DMS 273 (cell line): ENCODE measurements at regions not wholly inside any gene's neighbourhood (a gene's known extent, or its start where the extent isn't known, plus 50 kb on each side); places are given as distances from the start of the nearest gene placed in this dataset.
"Not testable (repeated sequence)": the region's sequence is repeated elsewhere in the genome, so short reads cannot be mapped to it uniquely, and the experiment has no call there.

Experiments used
- DNase-seq: peaks from one replicate; lab custom pipeline; 2025; ENCODE audit not compliant: unreplicated experiment; lab: John Stamatoyannopoulos, UW

DNA sequence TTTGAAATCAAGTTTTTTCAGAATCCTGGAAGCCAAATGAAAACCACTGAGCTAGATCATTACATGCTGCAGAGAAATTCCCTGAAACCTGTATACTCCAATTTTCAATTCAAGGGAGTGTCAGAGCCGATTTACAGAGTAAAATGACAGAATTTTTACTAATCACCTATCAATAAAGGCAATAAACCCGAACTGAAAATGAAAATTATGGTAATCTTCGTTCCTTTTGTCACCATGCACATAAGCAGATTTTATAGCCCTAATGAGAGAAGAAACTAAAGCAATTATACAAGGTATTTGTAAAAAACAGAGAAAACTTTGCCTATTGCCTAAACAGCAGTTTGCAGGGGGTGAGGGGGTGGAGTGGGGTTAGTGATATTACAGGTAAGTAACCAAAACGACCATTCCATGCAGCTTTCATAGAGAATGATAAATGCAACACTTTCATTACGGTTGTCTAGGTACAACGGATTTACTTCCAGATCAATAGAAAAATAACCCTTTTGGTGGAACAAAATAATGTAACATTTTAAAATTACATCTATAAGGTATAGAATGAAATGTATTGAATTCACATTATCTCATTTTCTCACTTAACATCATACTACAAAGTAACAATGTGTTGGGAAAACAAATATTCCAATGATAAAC is 115.2 kb upstream of the BEND6 start:
- no peak for DNase-seq

DNA sequence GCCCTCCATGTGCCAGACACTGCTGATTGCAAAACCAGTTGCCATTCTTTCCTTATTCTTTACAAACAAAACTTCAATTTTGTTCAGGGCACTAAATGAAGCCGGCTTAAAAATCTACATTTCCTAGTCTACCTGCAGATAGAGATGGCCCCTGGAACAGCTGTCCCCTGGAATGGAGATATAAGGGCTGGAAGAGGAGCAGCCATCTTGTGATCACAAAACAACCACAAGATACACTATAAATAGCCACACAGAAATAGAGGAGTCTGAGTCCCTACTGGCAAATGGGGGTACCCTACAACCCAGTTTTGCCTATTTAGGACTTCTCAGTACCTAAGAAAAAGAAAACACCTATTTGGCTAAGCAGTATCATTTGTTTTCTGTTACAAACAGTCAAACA is 115.9 kb upstream of the BEND6 start:
- DNase-seq = no peak

DNA sequence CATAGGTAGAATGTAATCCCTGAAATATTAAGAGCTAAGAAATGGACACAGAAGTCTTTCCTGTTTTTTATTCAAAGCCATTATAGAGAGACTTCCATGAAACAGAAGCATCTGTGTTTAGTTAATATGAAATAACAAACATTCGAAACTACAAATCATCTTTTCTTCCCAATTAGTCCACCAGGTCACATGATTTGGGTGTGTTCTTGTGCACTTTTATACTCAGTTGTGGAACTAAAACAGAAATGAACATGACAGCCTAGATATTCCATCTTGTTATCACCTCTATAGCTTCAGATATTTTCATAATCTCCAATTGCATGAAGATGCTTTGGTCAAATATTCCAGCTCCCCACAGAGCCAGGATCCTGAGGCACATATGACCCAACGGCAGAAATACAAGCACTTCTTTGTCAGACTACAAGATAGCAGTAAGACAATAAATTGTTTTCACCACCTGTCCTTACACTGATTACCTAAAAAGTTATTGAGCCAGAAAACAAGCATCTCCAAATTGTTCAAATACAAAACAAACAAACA is 116.8 kb upstream of the BEND6 start:
- DNase-seq = no peak

DNA sequence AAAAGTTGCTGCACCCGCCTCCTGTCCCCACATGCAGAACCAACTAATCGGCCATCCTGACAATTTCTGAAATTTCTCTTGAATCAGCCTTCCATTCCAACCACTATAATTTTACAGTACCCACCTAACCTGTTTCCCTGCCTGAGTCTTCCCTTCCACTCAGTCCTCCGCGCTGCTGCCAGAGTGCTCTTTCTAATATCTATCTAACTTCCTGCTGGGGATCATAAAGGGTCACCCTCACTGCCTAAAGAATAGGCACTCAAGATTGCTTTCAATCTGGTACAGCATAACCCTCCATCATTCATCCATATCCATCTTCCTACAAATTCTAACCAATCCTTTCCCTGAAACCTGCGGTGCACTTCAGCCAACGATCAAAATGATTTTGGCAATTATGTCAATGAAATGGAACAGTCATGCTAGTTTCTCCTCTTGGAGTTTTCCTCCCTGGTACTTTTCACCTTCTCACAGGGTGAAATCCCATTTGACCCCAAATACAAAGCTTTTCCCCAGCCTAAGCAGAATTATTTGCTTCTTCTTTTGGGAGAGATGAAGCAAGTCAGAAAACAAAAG is 117.5 kb upstream of the BEND6 start:
- no peak for DNase-seq

DNA sequence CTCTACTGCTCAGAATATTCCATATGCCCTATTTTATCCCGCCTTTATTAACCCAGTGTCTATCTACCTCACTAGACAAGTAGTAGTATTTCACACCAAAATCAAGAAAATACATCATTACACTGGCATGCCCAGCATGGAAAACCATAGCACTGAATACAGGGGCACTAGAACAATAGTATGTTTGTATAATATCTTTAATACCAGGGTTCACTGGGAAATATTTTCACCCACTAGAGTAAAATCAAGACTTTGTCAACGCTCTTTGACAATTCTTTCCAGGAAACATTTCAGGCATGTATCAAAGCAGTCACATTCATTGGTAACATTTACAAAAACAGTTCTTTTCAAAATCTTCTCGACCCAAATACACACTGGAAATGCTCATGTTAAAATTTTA is 119.3 kb upstream of the BEND6 start:
- DNase-seq = no peak

DNA sequence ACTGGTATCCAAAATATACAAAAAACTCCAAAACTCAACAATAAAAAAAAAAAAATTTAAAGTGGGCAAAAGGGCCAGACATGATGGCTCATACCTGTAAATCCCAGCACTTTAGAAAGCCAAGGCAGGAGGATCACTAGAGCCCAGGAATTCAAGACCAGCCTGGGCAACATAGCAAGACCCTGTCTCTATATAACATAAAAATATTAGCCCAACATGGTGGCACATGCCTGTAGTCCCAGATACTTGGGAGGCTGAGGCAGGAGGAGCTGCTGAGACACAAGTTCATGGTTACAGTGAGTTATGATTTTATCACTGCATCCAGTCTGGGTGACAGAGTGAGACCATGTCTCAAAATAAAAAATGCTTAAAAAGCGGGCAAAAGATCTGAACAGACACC is 121.0 kb upstream of the BEND6 start:
- DNase-seq = no peak

DNA sequence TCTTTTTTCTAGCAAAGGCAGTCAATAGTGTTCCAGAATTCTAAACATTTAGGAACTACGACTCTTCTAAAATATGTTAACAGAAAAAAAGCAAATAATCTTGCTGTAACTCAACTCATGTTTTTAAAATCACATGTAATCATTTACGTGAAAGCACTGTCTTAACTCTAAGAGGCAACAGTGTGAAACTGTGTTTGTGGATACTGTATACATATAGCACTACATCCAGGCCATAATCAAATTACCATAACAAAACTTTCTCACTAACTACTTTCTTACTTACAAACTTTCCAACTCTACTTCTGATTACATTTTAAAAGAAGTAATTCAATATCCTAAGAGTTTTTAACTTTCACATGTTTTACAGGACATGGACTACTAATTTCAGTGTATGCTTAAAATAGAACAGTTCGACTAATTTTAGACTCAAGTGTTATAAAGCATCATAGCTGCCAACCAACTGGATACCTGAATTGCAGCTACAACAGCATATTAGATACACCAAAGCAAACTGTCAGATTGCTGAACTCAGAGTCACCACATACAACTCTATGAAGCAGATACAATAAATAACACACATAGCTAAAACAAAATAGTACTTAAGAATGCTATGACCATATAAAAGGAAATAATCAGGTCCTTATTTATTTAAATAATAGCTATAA is 121.6 kb upstream of the BEND6 start:
- DNase-seq = no peak

DNA sequence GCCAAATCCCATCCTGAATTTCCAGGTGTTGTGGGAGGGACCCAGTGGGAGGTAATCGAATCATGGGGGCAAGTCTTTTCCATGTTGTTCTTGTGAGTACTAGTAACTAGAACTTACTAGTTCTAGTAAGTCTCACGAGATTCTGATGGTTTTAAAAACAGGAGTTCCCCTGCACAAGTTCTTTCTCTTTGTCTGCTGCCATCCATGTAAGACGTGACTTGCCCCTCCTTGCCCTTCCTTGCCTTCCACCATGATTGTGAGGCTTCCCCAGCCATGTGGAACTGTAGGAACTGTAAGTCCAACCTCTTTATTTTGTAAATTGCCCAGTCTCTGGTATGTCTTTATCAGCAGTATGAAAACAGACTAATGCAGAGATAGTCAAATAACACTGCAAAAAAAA is 122.7 kb upstream of the BEND6 start:
- no peak for DNase-seq

DNA sequence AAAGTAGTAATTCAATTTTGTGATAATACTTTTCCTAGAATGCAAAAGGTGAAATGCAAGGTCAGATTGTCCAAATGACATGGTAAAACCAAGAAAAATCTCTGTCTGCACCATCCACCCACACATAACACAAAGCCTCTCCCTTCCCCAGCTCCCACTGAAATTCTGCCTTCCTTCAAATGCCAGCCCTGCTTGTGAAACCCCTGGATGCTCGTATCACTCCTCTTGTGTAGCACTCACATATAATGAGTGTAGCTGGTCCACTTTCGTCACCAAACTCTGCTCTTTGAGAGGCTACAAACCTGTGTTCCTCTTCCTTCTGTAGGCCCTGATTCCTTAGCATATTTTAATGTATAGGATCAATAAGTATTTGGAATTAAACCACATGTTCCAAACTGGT is 123.6 kb upstream of the BEND6 start:
- no peak for DNase-seq

DNA sequence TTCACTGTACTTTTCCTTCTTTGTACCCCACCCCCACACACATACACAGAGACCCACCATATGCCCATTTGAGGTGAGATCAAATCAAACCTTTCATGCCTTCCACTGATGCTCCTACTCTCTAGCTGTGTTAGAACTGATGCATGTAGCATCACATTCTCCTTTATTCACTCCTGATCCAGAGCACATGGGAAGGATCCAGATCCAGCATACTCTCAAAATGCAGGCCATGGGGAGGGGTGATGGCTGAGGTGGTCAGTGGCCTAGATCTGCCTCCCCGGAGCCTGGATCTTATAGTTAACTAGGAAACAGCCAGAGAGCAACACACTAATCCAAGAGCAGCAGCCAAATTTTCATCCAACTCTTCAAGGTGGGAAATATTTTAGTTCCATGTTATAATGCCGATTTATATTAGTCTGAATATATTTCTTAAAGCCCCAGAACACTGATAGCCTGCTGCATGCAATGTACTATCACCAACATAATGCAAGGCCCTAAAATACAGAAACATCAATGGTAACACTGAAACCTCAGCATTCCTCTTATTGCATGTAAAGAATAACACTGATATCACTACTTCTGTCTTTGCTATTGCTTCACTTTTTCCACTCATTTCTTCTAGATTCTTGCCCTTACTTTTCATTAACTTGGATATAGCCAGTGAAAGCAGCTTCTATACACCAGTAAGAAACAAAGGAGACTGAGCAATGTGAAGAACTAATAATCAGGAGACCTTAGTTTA is 126.8 kb upstream of the BEND6 start:
- peak; percentile 31 for DNase-seq

DNA sequence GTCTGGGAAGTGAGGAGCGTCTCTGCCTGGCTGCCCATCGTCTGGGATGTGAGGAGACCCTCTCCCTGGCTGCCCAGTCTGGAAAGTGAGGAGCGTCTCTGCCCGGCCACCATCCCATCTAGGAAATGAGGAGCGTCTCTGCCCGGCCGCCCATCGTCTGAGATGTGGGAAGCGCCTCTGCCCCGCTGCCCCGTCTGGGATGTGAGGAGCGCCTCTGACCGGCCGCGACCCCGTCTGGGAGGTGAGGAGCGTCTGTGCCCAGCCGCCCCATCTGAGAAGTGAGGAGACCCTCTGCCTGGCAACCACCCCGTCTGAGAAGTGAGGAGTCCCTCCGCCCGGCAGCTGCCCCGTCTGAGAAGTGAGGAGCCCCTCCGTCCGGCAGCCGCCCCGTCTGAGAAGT is 130.5 kb upstream of the BEND6 start:
- DNase-seq = not testable (repeated sequence)

DNA sequence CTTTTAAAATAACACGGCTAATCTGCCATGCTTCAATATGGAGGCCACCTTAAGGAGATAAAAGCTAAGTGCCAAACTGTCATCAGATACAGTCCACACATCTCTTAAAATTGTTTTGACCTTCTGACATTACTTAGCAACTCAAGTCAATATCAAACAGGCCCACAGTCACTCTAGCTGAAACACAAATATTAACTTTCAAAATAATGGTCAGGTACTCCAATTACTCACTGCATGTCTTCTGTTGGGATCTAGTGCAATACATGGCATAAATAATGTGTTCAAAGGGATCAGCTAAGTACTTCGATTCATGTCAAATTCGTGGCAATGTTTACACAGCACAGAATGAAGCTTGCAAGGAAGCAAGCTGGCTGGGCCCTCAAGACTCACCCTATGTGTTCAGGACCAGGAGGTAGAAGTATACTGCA is 133.9 kb upstream of the BEND6 start:
- peak; percentile 37 for DNase-seq

DNA sequence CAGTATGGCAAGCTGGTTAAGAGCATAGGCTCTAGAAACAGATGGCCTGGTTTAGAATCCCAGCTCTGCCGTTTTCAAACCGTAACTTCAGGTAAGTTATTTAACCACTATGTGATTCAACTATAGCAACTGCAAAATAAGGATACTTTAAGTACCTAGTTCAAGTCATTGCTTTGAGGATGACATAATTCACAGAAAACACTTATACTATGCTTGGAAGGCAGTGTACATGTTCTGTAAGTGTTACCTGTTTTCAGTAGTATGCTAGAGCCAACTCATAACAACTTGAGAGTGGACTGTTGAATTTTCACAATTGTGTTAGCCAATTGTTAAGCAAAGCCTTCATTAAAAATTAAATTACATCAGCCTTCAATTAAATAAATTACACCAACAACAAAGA is 134.8 kb upstream of the BEND6 start:
- peak; percentile 55 for DNase-seq

DNA sequence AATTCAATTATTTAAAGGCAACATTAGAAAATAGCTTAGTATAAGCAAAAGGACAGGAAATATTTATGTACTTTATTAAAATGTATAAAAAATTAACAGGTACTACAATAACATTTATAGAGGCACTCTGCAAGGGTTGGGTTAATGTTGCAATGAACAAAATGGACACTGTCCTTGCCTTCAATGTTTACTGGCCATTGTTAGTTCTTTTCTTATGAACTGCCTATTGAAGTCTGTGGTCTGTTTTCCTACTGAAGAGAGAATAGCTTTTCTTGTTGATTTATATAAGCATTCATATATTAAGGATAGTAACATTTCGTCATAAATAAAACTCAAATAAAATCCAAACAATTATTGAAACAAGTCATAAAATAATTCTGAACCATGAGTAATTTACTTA is 135.3 kb upstream of the BEND6 start:
- DNase-seq = no peak

DNA sequence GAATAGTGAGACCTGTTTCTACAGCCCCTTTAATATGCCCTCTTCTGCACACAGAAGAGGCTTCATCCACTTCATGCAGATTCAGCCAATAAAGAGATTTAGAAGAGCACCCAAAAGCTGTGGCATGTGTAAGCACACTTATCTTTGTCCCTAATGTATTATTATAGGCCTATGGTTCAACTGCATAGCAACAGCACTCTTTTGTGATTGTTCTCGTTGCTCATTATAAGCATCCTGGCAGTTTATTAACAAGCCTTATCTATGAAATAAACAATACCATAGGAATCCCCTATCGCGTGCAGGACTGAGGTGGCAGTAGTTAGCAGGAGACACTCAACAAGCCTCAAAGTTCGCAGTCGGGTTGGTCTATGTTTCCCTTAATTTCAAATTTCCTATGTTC is 138.5 kb upstream of the BEND6 start:
- no peak for DNase-seq

DNA sequence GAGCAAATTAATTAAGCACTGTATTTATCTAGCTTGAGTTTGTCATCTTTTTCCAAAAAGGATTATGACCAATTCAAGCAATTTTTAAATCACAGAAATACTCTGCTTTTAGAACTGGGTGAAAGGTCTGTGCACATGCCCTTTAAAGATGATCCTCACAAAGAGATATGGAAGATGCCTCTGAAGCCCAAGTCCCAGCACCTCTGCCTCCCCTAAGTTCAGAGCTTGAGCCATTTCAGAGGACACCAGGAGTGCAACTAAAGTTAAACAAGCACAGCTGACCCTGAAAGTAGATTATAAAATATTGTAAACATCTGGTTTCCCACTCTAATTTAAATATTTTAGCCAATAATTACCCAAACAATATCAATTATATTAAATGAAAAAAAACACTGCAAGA is 139.5 kb upstream of the BEND6 start:
- peak; percentile 11 for DNase-seq

DNA sequence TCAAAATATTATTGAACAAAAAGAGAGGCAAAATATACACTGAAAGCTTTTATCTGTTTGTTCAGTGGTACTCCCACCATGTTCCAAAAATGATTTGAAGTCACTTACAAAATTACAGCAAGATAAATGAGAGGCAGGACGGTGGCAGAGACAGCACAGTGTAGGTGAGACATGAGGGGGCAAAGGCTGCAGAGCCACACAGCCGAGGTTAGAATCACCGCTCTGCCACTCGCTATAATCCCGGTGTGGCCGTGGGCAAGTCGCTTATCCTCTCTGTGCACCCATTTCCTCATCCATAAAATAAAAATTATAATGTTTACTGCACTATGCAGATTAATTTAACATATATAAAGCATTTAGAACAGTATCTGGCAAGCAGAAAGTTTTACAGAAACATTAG is 140.1 kb upstream of the BEND6 start:
- DNase-seq = no peak

DNA sequence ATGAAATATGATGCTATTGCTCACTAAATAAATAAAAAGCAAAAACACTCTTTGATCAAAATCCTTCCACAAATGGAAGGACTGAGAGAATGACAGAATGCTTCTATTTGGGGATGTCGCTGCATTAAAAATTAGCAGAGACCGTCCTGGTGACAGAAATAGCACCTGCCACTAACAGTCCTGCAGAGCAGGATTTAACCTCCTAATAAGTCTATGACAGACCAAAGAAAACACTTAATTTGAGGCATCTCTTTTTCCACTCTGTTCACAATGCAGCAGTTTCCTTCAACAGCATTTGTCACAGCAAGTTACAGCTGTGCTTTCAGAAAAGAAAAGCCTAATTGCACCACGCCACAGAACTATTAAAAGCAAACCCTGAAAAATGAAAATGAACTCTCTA is 140.6 kb upstream of the BEND6 start:
- DNase-seq = peak; percentile 16

DNA sequence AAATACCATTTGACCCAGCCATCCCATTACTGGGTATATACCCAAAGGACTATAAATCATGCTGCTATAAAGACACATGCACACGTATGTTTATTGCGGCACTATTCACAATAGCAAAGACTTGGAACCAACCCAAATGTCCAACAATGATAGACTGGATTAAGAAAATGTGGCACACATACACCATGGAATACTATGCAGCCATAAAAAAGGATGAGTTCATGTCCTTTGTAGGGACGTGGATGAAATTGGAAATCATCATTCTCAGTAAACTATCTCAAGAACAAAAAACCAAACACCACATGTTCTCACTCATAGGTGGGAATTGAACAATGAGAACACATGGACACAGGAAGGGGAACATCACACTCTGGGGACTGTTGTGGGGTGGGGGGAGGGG is 142.1 kb upstream of the BEND6 start:
- not testable (repeated sequence) for DNase-seq

DNA sequence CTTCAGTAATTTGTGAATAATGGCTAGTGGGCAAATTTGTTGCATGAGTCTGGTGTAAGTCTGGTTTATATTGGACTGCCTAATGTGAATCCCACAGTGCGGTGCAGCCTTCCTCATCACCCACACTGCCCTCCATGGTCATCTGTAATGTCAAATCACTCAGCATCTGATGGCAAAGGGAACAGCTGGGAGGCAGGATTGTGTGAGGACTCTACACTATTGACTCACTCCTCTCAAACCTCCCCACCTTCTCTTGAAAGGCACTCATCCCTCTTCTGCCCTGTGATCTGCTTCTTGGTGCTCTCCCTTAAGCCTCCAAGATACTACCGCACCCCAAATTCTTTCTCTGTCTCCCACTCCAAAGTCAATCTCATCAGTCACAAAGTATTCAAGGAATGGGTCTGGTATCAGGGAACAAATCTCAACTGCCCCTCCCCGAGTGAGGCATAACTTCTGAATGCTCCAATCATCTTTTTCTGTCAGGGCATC is 146.0 kb upstream of the BEND6 start:
- DNase-seq = peak; percentile 88

DNA sequence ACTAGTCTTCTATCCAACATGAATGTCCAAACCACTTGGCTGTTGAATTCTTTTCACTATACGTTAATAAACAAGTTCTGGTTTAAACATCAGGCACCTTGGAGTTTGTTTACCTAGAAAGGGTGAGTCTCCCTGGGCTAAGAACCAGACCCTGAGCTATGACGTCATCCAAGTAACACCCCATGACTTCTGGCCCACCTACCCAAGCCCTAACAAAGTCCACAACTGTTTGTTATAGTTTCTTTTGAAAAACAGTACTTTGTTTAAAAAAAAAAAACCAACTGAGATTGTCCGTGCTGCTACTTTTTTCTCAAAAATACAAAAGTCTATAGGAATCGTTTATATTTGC is 146.9 kb upstream of the BEND6 start:
- peak; percentile 53 for DNase-seq
